Colonic mucosa (tissue), 4 donors: ENCODE measurements at regions not wholly inside any gene's neighbourhood (a gene's known extent, or its start where the extent isn't known, plus 50 kb on each side); places are given as distances from the start of the nearest gene placed in this dataset.

Experiments
- DNase-seq: peaks from one replicate; pipeline ENCODE4 v3.0.0-alpha.2; 2020
- H3K27ac ChIP-seq: fragments of 200-600 bp; one replicate; pipeline ENCODE4 v1.8.0; 2021
- H3K27me3 ChIP-seq: fragments of 200-600 bp; one replicate; pipeline ENCODE4 v1.8.0; 2021
- H3K36me3 ChIP-seq: fragments of 200-600 bp; one replicate; pipeline ENCODE4 v1.8.0; 2021
- H3K4me1 ChIP-seq: fragments of 200-600 bp; one replicate; pipeline ENCODE4 v1.8.0; 2021; ENCODE audit warnings: mild to moderate bottlenecking
- H3K4me3 ChIP-seq: fragments of 200-600 bp; one replicate; pipeline ENCODE4 v1.8.0; 2021
- H3K9ac ChIP-seq, 2 donors: one replicate each; pipeline ENCODE4 v1.7.0; 2013; ENCODE audit warnings: control low read depth in 2 of 2, low read depth in 2 of 2, low read length in 2 of 2
- H3K9me3 ChIP-seq: fragments of 200-600 bp; one replicate; pipeline ENCODE4 v1.8.0; 2021
- intact Hi-C: fragments of 100-400 bp; cut with DNase I; formaldehyde crosslinking; loops from one replicate; pipeline ENCODE4 v1.14.1; 2022
- TF ChIP-seq, protein P1 (sequence below): fragments of 200-600 bp; IDR thresholded peaks from one replicate; pipeline ENCODE4 v1.8.0; 2022; ENCODE audit warnings: antibody characterized with exemption, mild to moderate bottlenecking
- donor health status: healthy.
- donor health status: DM: no; HTN: no; CAD: no.
- donor health status: DM: no; HTN: no; CAD: no.

DNA sequence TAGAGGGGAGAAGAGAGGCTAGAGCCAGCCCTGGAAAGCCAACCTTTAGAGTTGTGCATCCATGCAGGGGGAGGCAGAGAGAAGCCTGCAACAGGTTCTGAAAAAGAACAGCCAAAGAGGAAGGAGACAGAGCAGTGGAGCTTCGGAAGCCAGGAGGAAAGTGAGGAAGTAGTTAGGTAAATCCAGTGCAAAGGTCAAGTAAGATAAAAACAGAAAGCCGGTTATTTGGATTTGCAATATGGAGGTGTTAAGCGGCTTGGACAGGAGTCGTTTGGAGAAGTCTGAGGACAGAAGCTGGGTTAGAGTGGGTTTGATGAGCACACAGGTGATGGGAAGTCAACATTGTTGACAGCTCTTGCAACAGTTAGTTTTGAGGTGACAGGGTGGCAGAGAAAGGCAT lies 53.5 kb upstream of the FLT1 start:
- Histone ChIP-seq H3K4me3 (no peak overlapping the region), H3K27me3 (no peaks in the 10 kb centered on the region), H3K27ac (no peak overlapping the region), H3K4me1 (no peaks in the 10 kb centered on the region), H3K9ac (no peak overlapping the region), H3K36me3 (no peaks in the 10 kb centered on the region), H3K9me3 (no peaks in the 10 kb centered on the region)
- intact Hi-C loops, result no loop called here
- TF ChIP-seq, protein P1, sequence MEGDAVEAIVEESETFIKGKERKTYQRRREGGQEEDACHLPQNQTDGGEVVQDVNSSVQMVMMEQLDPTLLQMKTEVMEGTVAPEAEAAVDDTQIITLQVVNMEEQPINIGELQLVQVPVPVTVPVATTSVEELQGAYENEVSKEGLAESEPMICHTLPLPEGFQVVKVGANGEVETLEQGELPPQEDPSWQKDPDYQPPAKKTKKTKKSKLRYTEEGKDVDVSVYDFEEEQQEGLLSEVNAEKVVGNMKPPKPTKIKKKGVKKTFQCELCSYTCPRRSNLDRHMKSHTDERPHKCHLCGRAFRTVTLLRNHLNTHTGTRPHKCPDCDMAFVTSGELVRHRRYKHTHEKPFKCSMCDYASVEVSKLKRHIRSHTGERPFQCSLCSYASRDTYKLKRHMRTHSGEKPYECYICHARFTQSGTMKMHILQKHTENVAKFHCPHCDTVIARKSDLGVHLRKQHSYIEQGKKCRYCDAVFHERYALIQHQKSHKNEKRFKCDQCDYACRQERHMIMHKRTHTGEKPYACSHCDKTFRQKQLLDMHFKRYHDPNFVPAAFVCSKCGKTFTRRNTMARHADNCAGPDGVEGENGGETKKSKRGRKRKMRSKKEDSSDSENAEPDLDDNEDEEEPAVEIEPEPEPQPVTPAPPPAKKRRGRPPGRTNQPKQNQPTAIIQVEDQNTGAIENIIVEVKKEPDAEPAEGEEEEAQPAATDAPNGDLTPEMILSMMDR, result no peak
- DNase-seq, result no peak

DNA sequence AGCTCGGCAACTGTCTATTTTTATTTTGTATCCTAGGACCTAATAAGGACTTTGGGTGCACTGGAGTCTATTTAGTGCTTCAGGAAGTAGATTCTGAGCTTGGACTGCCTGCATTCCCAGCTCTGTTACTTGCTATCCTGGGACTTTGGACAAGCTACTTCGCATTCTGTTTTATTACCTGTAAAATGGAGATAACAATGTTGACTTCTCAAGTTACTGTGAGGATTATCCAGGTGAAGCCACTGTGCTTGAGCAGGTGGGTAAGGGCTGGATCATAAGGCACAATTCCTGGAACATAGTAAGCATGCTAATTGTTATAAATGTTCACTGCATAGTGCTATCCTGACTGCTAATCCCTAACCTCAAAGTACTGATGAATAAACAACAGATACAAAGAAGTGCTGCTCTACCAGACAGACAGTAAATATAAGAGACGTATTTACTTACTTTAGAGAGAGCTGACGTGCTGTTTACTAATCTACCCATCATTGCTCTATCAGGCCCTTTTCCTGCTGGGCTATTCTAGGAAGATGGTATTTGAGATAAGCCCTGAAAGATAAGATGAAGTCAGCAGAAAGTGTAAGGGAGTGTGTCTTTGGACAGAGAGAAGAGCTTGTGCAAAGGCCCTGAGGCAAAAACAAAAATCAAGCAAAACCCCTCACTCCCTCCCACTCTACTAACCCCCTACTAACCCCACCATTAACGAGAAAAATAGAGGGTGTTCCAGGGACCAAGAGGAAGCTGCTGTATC lies 50.8 kb upstream of the FLT1 start:
- Histone ChIP-seq H3K27ac (peak overlapping the region; percentile 5), H3K27me3 (no peaks in the 10 kb centered on the region), H3K9me3 (no peaks in the 10 kb centered on the region), H3K9ac (no peak overlapping the region), H3K4me1 (no peaks in the 10 kb centered on the region), H3K4me3 (no peak overlapping the region), H3K36me3 (no peaks in the 10 kb centered on the region)
- intact Hi-C loops, result no loop called here
- TF ChIP-seq, protein P1, result no peak
- peak; percentile 47 for DNase-seq
